NCI-H187 (cell line): ENCODE measurements at regions not wholly inside any gene's neighbourhood (a gene's known extent, or its start where the extent isn't known, plus 50 kb on each side); places are given as distances from the start of the nearest gene placed in this dataset.

Experiments
- DNase-seq, 2 experiments: peaks; one replicate each; lab custom pipeline; 2025; lab: John Stamatoyannopoulos, UW

DNA sequence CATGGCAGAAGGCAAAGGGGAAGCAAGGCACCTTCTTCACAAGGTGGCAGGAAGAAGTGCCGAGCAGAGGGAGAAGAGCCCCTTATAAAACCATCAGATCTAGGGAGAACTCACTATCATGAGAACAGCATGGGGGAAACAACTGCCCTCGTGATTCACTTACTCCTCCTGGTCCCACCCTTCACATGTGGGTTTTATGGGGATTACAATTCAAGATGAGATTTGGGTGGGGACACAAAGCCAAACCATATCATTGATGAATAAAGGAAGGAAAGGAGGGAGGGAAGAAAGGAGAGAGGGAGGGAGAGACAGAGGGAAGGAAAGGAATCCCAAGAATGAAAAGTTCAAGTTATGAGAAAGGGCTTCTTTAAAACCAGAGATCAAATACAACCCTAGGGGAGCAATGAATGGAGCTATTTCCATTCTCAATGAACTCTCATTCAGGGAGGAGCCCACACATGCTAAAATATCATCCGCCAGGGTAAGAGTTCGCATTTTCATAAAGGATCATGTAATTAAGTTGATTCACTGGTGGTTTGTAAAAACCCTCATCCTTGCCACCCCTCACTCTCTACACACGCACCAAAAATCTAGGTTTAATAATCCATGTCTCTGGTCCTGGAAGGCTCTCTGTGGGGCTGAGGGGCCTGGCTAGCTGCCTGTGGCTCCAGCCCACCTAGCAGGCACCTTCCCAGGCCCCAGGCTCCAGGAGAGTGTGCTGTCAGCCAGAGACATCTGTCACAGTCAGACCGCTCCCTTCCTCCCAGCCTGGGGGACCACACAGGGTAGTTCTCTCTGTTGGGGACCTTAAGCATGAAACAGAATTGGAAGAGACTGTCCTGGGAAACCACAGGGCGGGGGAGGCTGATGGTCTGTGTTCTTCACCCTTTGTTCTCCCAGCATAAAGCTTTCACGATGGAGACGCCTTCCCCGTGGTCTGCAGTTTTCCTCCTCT, 94.0 kb downstream of the CCDC185 start:
- peak in 1 of 2 experiments; percentile 36 for DNase-seq

DNA sequence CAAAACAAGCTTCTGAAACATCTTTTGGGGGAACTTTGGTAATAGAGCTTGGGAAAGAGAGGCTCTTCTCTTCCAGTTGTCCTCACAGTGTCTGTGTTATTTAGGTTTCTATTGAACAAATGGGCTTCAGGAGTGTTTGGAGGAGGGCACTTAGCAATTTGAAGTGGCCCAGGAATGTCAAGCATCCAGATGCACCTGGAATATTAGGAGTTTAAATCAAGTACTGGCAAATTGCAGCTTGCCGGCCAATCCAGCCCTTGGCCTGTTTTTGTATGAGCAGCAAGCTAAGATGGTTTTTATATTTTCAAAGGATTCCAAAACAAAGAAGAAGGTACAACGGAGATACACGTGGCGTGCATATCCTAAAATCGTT, 94.7 kb downstream of the CCDC185 start:
- peak; percentile 61 to 67 for DNase-seq

DNA sequence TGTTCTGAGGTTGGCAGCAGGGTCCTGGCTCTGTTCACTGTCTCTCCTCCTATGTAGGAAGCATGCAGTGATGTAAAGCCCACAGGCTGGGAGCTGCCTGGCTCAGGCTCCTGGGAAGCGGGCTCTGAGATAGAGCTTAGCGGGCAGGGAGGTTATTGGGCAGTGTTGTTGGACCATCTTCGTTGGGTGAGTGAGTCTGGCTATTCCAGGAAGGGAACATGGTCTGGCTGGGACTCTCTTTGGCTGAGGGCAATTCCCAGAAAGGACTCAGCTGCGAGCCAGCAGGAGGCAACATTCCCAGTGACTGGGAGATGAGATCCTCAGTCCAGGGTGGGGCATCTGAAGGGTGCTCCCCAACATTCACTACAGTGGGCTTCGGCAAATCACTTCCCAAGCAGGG, 96.2 kb downstream of the CCDC185 start:
- no peak for DNase-seq

DNA sequence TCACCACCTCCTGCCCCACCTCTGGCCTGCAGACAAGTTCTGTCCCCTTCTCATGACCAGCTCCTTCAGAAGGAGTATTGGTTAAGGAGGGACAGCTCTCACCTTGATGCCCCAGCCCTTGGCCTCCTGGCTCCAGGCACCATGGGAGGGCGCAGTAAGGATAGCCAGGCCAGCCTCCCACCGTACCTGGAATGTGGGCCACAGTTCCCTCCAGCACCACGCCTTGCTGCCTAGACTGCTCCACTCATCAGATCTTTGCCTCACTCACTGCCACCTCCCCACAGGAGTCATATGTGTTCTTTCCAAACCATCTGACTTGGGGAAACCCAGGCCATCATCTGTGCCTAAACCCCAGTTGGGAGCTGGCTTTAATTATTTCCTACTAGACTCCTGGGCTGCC, 97.0 kb downstream of the CCDC185 start:
- no peak for DNase-seq
